HCT116 (cell line): ENCODE measurements at regions not wholly inside any gene's neighbourhood (a gene's known extent, or its start where the extent isn't known, plus 50 kb on each side); places are given as distances from the start of the nearest gene placed in this dataset.

ENCODE experiments used
- ATAC-seq: fragments of 200-7000 bp; cut with Tn5 transposase; 2 replicates; pipeline ENCODE4 v1.9.1; 2020; ENCODE audit warnings: mild to moderate bottlenecking, moderate library complexity
- BruUV-seq: library from RNA; stranded (reverse); fragments of 400-500 nt; replicated peaks from 2 replicates; lab custom pipeline; 2021; lab: Mats Ljungman, UMichigan
- CTCF ChIA-PET: fragments of 300-600 bp; sonication (Branson Sonifier 250); formaldehyde crosslinking; loops from one replicate; lab custom pipeline; 2021; ENCODE audit warnings: antibody characterized with exemption; lab: Charles Lee
- POLR2A ChIA-PET: fragments of 300-600, 350-600 bp; sonication (Branson Sonifier 250); formaldehyde crosslinking; loops from one replicate; lab custom pipeline; 2021; ENCODE audit warnings: antibody characterized with exemption; lab: Charles Lee
- RAD21 ChIA-PET, 2 experiments: fragments of 300-600 bp; sonication (Branson Sonifier 250); formaldehyde crosslinking; loops; one replicate each; lab custom pipeline; 2023; ENCODE audit warnings: low total read pairs in 2 of 2; ENCODE audit not compliant: uncharacterized antibody in 2 of 2, unreplicated experiment in 2 of 2, low non-redundant PET in 1 of 2; lab: Charles Lee
- DNase-seq: peaks from one replicate; pipeline ENCODE4 v3.0.0-alpha.2; 2010; ENCODE audit warnings: low read depth, low spot score
- H2AFZ ChIP-seq: fragments of 200-600 bp; shearing (Covaris generic), sonication (generic); 2 replicates; pipeline ENCODE4 v1.6.1; 2017; ENCODE audit warnings: low read depth, mixed run types, mixed read lengths, antibody characterized with exemption, low read length; ENCODE audit not compliant: poor library complexity, severe bottlenecking
- H3K27ac ChIP-seq: 2 replicates; pipeline ENCODE4 v1.5.1; 2012; ENCODE audit warnings: low read depth, low read length
- H3K27me3 ChIP-seq: fragments of 200-600 bp; sonication (generic); 2 replicates; pipeline ENCODE4 v1.6.1; 2016; ENCODE audit warnings: mixed run types, low read length, mixed read lengths; ENCODE audit not compliant: insufficient read depth
- H3K36me3 ChIP-seq, 2 experiments: fragments of 200-500 bp in 1 of 2; fragments of 200-600 bp in 1 of 2; sonication (Bioruptor generic) in 1 of 2; sonication (generic) in 1 of 2; 2 replicates each; pipeline versions ENCODE4 v1.5.1 to v1.6.1; 2014 to 2016; ENCODE audit warnings: low read length in 2 of 2, inconsistent platforms in 1 of 2, mixed read lengths in 1 of 2, mixed run types in 1 of 2; ENCODE audit not compliant: insufficient read depth in 2 of 2, control insufficient read depth in 1 of 2
- H3K4me1 ChIP-seq, 2 experiments: fragments of 200-600 bp in 1 of 2; sonication (generic) in 1 of 2; 2 replicates each; pipeline versions ENCODE4 v1.5.1 to v1.6.1; 2012 to 2017; ENCODE audit warnings: low read length in 2 of 2, inconsistent platforms in 1 of 2, mild to moderate bottlenecking in 1 of 2, mixed read lengths in 1 of 2, mixed run types in 1 of 2, moderate library complexity in 1 of 2; ENCODE audit not compliant: insufficient read depth in 2 of 2, control insufficient read depth in 1 of 2
- H3K4me2 ChIP-seq: fragments of 200-600 bp; sonication (generic); 2 replicates; pipeline ENCODE4 v1.6.1; 2017; ENCODE audit warnings: mixed run types, low read length, mixed read lengths
- H3K4me3 ChIP-seq, 2 experiments: fragments of 200-600 bp in 1 of 2; sonication (generic) in 1 of 2; replicated peaks in 1 of 2; 2 replicates each; pipeline ENCODE4 v1.5.1; 2011 to 2016; ENCODE audit warnings: low read length in 2 of 2, control low read depth in 1 of 2, low read depth in 1 of 2, mild to moderate bottlenecking in 1 of 2, mixed read lengths in 1 of 2, mixed run types in 1 of 2
- H3K79me2 ChIP-seq: fragments of 200-600 bp; sonication (generic); 2 replicates; pipeline ENCODE4 v1.6.1; 2017; ENCODE audit warnings: mild to moderate bottlenecking, mixed run types, low read length, moderate library complexity, mixed read lengths; ENCODE audit not compliant: insufficient read depth
- H3K9ac ChIP-seq: fragments of 200-600 bp; sonication (generic); 2 replicates; pipeline ENCODE4 v1.6.1; 2016; ENCODE audit warnings: low read length, mixed read lengths
- H3K9me2 ChIP-seq: fragments of 200-600 bp; sonication (generic), shearing (Covaris generic); 2 replicates; pipeline ENCODE4 v1.6.1; 2017; ENCODE audit warnings: mixed run types, mild to moderate bottlenecking, moderate library complexity; ENCODE audit not compliant: insufficient read depth
- H3K9me3 ChIP-seq, 2 experiments: fragments of 200-500 bp in 1 of 2; fragments of 200-600 bp in 1 of 2; sonication (Bioruptor generic) in 1 of 2; sonication (generic) in 1 of 2; 2 replicates each; pipeline ENCODE4 v1.6.1; 2014 to 2017; ENCODE audit warnings: low read length in 2 of 2, mixed read lengths in 2 of 2, inconsistent platforms in 1 of 2, low read depth in 1 of 2, mild to moderate bottlenecking in 1 of 2, mixed run types in 1 of 2, moderate library complexity in 1 of 2; ENCODE audit not compliant: control insufficient read depth in 1 of 2, insufficient read depth in 1 of 2
- H4K20me1 ChIP-seq: fragments of 200-600 bp; sonication (generic), shearing (Covaris generic); 2 replicates; pipeline ENCODE4 v1.6.1; 2017; ENCODE audit warnings: mixed run types, mild to moderate bottlenecking, moderate library complexity; ENCODE audit not compliant: insufficient read depth
- CBX3 ChIP-seq: IDR thresholded peaks from 2 replicates; pipeline ENCODE4 v1.6.1; 2012; ENCODE audit warnings: low read depth
- CEBPB ChIP-seq: IDR thresholded peaks from 2 replicates; pipeline ENCODE4 v1.6.1; 2012; ENCODE audit warnings: low read depth
- EZH2 ChIP-seq: fragments of 200-600 bp; sonication (generic); IDR thresholded peaks from 2 replicates; pipeline ENCODE4 v1.6.1; 2017; ENCODE audit warnings: antibody characterized with exemption, mixed run types
- FOSL1 ChIP-seq: IDR thresholded peaks from 2 replicates; pipeline ENCODE4 v1.6.1; 2012; ENCODE audit warnings: low read depth
- JUND ChIP-seq: IDR thresholded peaks from 2 replicates; pipeline ENCODE4 v1.6.1; 2012
- POLR2A ChIP-seq: IDR thresholded peaks from 2 replicates; pipeline ENCODE4 v1.7.0; 2011; ENCODE audit warnings: borderline replicate concordance; ENCODE audit not compliant: insufficient read depth, insufficient read length; ENCODE audit errors: extremely low read depth
- POLR2AphosphoS5 ChIP-seq: IDR thresholded peaks from 2 replicates; pipeline ENCODE4 v1.6.1; 2011; ENCODE audit warnings: mild to moderate bottlenecking, low read depth, low read length, moderate library complexity
- SP1 ChIP-seq: IDR thresholded peaks from 2 replicates; pipeline ENCODE4 v1.6.1; 2012; ENCODE audit warnings: low read depth
- YY1 ChIP-seq: IDR thresholded peaks from 2 replicates; pipeline ENCODE4 v1.6.1; 2011; ENCODE audit warnings: low read length, low read depth, moderate library complexity, mild to moderate bottlenecking; ENCODE audit not compliant: insufficient replicate concordance; ENCODE audit errors: extremely low read depth
- ZFX ChIP-seq: fragments of 450-650 bp; IDR thresholded peaks from 2 replicates; pipeline ENCODE4 v1.6.1; 2017
- ZNF274 ChIP-seq: fragments of 200-500 bp; sonication (Bioruptor generic); IDR thresholded peaks from 2 replicates; pipeline ENCODE4 v1.6.1; 2014; ENCODE audit warnings: mild to moderate bottlenecking, low read depth, low read length, inconsistent platforms
- intact Hi-C: fragments of 100-400 bp; cut with micrococcal nuclease; formaldehyde crosslinking; loops from 2 replicates; pipeline ENCODE4 v1.10.0; 2022
- TF ChIP-seq, protein P1 (sequence below), 3 experiments: fragments of 200-600 bp in 1 of 3; sonication (generic) in 1 of 3; IDR thresholded peaks in 2 of 3; conservative IDR thresholded peaks in 1 of 3; 2 replicates each; pipeline ENCODE4 v1.5.1; 2012 to 2017; ENCODE audit warnings: low read depth in 2 of 3, low read length in 2 of 3, antibody characterized with exemption in 1 of 3, borderline replicate concordance in 1 of 3, control low read depth in 1 of 3, mild to moderate bottlenecking in 1 of 3, mixed read lengths in 1 of 3, mixed run types in 1 of 3, moderate library complexity in 1 of 3; ENCODE audit not compliant: insufficient read depth in 1 of 3
- TF ChIP-seq, protein P2 (sequence below): IDR thresholded peaks from 2 replicates; pipeline ENCODE4 v1.6.1; 2012; ENCODE audit warnings: low read depth
- TF ChIP-seq, protein P3 (sequence below): IDR thresholded peaks from 2 replicates; pipeline ENCODE4 v1.6.1; 2011; ENCODE audit warnings: mild to moderate bottlenecking, low read length, moderate library complexity; ENCODE audit not compliant: insufficient replicate concordance; ENCODE audit errors: extremely low read depth
- TF ChIP-seq, protein P4 (sequence below): IDR thresholded peaks from 2 replicates; pipeline ENCODE4 v1.6.1; 2012

DNA sequence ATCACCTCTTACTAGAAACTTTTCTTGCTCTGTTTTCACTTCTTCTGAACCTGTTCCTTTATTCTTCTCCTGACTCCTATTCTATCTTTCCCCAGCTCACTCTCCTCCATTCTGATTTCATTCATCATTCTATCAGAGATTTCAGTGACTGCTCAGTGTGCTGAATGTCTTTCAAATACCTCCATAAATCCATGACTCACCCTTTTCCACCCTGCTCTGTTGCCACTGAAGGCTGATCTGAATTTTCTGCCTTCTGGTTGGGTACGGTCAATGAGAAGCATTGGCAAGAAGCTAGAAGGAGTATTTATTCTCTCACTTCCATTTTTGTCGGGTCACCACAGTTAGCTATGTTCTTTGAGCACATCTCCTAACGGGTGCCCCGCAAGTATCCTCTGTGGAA, 265.9 kb downstream of the CBLL2 start (continued):
- TF ChIP-seq, protein P1, sequence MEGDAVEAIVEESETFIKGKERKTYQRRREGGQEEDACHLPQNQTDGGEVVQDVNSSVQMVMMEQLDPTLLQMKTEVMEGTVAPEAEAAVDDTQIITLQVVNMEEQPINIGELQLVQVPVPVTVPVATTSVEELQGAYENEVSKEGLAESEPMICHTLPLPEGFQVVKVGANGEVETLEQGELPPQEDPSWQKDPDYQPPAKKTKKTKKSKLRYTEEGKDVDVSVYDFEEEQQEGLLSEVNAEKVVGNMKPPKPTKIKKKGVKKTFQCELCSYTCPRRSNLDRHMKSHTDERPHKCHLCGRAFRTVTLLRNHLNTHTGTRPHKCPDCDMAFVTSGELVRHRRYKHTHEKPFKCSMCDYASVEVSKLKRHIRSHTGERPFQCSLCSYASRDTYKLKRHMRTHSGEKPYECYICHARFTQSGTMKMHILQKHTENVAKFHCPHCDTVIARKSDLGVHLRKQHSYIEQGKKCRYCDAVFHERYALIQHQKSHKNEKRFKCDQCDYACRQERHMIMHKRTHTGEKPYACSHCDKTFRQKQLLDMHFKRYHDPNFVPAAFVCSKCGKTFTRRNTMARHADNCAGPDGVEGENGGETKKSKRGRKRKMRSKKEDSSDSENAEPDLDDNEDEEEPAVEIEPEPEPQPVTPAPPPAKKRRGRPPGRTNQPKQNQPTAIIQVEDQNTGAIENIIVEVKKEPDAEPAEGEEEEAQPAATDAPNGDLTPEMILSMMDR (IDR thresholded peaks at IDR 0.05 in 2 of 3, conservative IDR thresholded peaks at IDR 0.05 in 1 of 3; ENCODE audit: borderline replicate concordance in 1 of 3, insufficient read depth in 1 of 3, low read depth in 2 of 3, low read length in 2 of 3), result no peak
- TF ChIP-seq JUND (no peak), POLR2AphosphoS5 (no peak), CBX3 (no peak), FOSL1 (no peak), EZH2 (no peak), ZFX (no peak), SP1 (no peak), CEBPB (no peak)

DNA sequence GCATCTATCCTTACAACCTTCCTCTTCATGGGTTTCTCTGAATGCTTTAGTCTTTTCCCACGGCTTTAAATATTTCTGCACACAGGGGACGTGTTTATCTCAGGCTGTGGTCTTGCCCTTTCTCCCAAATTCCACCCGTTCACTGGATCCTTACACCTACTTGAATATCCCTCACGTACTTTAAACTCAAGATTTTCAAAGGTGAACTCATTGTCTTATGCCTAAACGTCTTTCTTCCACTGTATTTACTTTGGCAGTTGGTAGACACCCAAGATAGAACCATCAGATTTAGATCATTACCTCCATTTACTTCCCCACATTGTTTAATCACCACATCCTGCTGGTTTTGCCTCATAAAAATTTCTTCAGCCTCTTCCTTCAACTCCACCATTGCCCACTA, 269.2 kb downstream of the CBLL2 start:
- Histone ChIP-seq H3K36me3 (no peaks in the 10 kb centered on the region), H3K27ac (no peak overlapping the region), H2AFZ (no peak overlapping the region), H3K9me3 (no peaks in the 10 kb centered on the region), H3K27me3 (peaks cover 1% of the 10 kb centered on the region; the same call in 1 of the 2 replicates), H3K9me2 (no peaks in the 10 kb centered on the region), H3K4me3 (no peak overlapping the region), H3K79me2 (no peaks in the 10 kb centered on the region), H3K4me2 (no peak overlapping the region), H3K9ac (no peak overlapping the region), H4K20me1 (no peaks in the 10 kb centered on the region), H3K4me1 (no peaks in the 10 kb centered on the region)
- no TSS peak for BruUV-seq
- POLR2A ChIA-PET, result no interaction called here
- intact Hi-C loops, result no loop called here
- DNase-seq (no peak), ATAC-seq (no peak)
- RAD21 ChIA-PET, result no interaction called here
- CTCF ChIA-PET, result no interaction called here
- TF ChIP-seq YY1 (no peak), SP1 (no peak), POLR2A (no peak), ZNF274 (no peak), FOSL1 (no peak), EZH2 (no peak)
- TF ChIP-seq, protein P2, sequence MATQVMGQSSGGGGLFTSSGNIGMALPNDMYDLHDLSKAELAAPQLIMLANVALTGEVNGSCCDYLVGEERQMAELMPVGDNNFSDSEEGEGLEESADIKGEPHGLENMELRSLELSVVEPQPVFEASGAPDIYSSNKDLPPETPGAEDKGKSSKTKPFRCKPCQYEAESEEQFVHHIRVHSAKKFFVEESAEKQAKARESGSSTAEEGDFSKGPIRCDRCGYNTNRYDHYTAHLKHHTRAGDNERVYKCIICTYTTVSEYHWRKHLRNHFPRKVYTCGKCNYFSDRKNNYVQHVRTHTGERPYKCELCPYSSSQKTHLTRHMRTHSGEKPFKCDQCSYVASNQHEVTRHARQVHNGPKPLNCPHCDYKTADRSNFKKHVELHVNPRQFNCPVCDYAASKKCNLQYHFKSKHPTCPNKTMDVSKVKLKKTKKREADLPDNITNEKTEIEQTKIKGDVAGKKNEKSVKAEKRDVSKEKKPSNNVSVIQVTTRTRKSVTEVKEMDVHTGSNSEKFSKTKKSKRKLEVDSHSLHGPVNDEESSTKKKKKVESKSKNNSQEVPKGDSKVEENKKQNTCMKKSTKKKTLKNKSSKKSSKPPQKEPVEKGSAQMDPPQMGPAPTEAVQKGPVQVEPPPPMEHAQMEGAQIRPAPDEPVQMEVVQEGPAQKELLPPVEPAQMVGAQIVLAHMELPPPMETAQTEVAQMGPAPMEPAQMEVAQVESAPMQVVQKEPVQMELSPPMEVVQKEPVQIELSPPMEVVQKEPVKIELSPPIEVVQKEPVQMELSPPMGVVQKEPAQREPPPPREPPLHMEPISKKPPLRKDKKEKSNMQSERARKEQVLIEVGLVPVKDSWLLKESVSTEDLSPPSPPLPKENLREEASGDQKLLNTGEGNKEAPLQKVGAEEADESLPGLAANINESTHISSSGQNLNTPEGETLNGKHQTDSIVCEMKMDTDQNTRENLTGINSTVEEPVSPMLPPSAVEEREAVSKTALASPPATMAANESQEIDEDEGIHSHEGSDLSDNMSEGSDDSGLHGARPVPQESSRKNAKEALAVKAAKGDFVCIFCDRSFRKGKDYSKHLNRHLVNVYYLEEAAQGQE, result no peak
- TF ChIP-seq, protein P1 (IDR thresholded peaks at IDR 0.05 in 2 of 3, conservative IDR thresholded peaks at IDR 0.05 in 1 of 3; ENCODE audit: borderline replicate concordance in 1 of 3, insufficient read depth in 1 of 3, low read depth in 2 of 3, low read length in 2 of 3), result no peak
- TF ChIP-seq, protein P3, sequence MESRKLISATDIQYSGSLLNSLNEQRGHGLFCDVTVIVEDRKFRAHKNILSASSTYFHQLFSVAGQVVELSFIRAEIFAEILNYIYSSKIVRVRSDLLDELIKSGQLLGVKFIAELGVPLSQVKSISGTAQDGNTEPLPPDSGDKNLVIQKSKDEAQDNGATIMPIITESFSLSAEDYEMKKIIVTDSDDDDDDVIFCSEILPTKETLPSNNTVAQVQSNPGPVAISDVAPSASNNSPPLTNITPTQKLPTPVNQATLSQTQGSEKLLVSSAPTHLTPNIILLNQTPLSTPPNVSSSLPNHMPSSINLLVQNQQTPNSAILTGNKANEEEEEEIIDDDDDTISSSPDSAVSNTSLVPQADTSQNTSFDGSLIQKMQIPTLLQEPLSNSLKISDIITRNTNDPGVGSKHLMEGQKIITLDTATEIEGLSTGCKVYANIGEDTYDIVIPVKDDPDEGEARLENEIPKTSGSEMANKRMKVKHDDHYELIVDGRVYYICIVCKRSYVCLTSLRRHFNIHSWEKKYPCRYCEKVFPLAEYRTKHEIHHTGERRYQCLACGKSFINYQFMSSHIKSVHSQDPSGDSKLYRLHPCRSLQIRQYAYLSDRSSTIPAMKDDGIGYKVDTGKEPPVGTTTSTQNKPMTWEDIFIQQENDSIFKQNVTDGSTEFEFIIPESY, result no peak
- TF ChIP-seq, protein P4, sequence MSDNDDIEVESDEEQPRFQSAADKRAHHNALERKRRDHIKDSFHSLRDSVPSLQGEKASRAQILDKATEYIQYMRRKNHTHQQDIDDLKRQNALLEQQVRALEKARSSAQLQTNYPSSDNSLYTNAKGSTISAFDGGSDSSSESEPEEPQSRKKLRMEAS, result no peak
